Heart right ventricle (tissue), 16 donors: ENCODE measurements at regions not wholly inside any gene's neighbourhood (a gene's known extent, or its start where the extent isn't known, plus 50 kb on each side); places are given as distances from the start of the nearest gene placed in this dataset.

Experiments
- ATAC-seq, 8 donors: fragments of 200-7000 bp; cut with Tn5 transposase; one replicate each; pipeline ENCODE4 v1.9.1; 2020; ENCODE audit warnings: mild to moderate bottlenecking in 8 of 8, moderate library complexity in 8 of 8, moderate number of reproducible peaks in 1 of 8
- DNase-seq, 2 donors: peaks; one replicate each; pipeline ENCODE4 v3.0.0-alpha.2; 2020
- H3K27ac ChIP-seq, 10 donors: fragments of 200-600 bp; sonication (generic) in 2 of 10; one replicate each; pipeline versions ENCODE4 v1.5.0 to v1.8.0; 2020 to 2022; ENCODE audit warnings: mild to moderate bottlenecking in 3 of 10
- H3K27me3 ChIP-seq, 7 donors: fragments of 200-600 bp; one replicate each; pipeline ENCODE4 v1.8.0; 2021 to 2022; ENCODE audit warnings: mild to moderate bottlenecking in 2 of 7
- H3K36me3 ChIP-seq, 9 donors: fragments of 200-600 bp; sonication (generic) in 1 of 9; one replicate each; pipeline versions ENCODE4 v1.5.0 to v1.8.0; 2020 to 2022; ENCODE audit warnings: mild to moderate bottlenecking in 2 of 9
- H3K4me1 ChIP-seq, 9 donors: fragments of 200-600 bp; sonication (generic) in 1 of 9; one replicate each; pipeline versions ENCODE4 v1.5.0 to v1.8.0; 2020 to 2022; ENCODE audit warnings: mild to moderate bottlenecking in 4 of 9
- H3K4me3 ChIP-seq, 10 donors: fragments of 200-600 bp; sonication (generic) in 2 of 10; one replicate each; pipeline versions ENCODE4 v1.5.0 to v1.8.0; 2020 to 2022; ENCODE audit warnings: mild to moderate bottlenecking in 7 of 10, moderate library complexity in 2 of 10
- H3K9me3 ChIP-seq, 11 donors: fragments of 200-600 bp in 10 of 11; sonication (generic) in 2 of 11; one replicate each; pipeline versions ENCODE4 v1.5.0 to v1.8.0; 2013 to 2022; ENCODE audit warnings: mild to moderate bottlenecking in 2 of 11, control low read depth in 1 of 11, moderate library complexity in 1 of 11
- WGBS, 2 donors: extraction: QIAGEN DNeasy Blood & Tissue Kit; methylation state at CpG; one replicate each; pipeline ENCODE4 v1.1.7; 2013; ENCODE audit warnings: inconsistent platforms in 1 of 2; 5-methylcytosine and 5-hydroxymethylcytosine counted together
- intact Hi-C, 10 donors: fragments of 100-400 bp; cut with DNase I; formaldehyde crosslinking; loops; one replicate each; pipeline versions ENCODE4 v1.11.1 to v1.14.2; 2022
- TF ChIP-seq, protein P1 (sequence below), 9 donors: fragments of 200-600 bp; sonication (generic) in 2 of 9; IDR thresholded peaks; one replicate each; pipeline versions ENCODE4 v1.5.0 to v1.8.0; 2021 to 2022; ENCODE audit warnings: antibody characterized with exemption in 9 of 9, mild to moderate bottlenecking in 5 of 9, moderate library complexity in 1 of 9
- donor health status: Arrhythmogenic right ventricular cardiomyopathy.
- donor health status: ischemic (EF 13 %, LVEDD 7.1; RV severe dilation, severe dysfunction).
- donor health status: healthy with polysubstance abuse.
- donor health status: DM: no; HTN: yes; CAD: no.
- donor health status: DM: no; HTN: no; CAD: no.
- donor health status: ischemic (EF 25% LVEDD 6.9; RV normal size, moderate dysfunction).
- donor health status: ischemic (EF 25% LVEDD 5.7; RV mildly dilated, moderate dysfunction).
- donor health status: healthy.
- donor health status: DM: yes; HTN: yes; CAD: no.
- donor health status: Ischemic cardiomyopathy.
- donor health status: ischemic (EF 35%, LVEDD 5.7; RV mildly dilated, moderate dysfunction).
- donor health status: nonischemic (EF 11% LVEDD 7.7; RV severe dilation, severe dysfunction).
- donor health status: DM: yes; HTN: yes; CAD: no.
- donor health status: PGD.
- donor health status: ischemic (EF 29% LVEDD 5.4; RV normal size, mild dysfunction).
- donor health status: nonischemic (EF 23%, LVEDD 6.1; RV moderate dilation, normal function).

DNA sequence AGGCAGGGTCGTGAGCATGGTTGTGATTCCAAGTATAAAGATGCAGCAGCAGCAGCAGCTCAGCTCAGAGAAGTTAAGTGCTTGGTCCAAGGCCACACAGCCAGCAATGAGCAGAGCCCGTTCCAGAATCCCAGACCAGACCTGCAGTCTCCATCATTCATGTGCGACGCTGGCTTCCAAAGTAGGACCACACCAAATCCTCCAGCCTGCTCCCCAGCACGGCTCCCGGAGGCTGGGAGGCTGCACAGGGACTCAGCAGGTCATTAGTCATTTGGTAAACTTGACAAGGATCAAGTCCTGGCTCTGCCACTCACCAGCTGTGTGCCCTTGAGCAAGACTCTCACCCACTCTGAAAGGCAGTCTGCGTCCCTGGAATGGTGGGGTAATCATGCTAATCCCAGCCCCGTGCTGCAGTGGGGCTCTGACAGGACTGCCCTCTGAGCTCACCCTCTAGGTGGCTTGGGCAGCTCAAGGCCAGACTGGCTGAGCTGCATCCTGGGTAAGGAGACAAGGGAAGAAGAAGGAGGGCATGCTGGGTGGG lies 95.1 kb upstream of the TMEM132E start:
- no peak overlapping the region for H3K4me3 ChIP-seq
- peaks cover 0 to 81% (median 64%) of the 10 kb centered on the region in 7 donors for H3K27me3 ChIP-seq
- DNase-seq (no peak), ATAC-seq (no peak)
- intact Hi-C loops, result no loop called here
- WGBS, 2 donors, result 68 to 74% methylated on average over 8 of the region's 8 CpGs
- TF ChIP-seq, protein P1, sequence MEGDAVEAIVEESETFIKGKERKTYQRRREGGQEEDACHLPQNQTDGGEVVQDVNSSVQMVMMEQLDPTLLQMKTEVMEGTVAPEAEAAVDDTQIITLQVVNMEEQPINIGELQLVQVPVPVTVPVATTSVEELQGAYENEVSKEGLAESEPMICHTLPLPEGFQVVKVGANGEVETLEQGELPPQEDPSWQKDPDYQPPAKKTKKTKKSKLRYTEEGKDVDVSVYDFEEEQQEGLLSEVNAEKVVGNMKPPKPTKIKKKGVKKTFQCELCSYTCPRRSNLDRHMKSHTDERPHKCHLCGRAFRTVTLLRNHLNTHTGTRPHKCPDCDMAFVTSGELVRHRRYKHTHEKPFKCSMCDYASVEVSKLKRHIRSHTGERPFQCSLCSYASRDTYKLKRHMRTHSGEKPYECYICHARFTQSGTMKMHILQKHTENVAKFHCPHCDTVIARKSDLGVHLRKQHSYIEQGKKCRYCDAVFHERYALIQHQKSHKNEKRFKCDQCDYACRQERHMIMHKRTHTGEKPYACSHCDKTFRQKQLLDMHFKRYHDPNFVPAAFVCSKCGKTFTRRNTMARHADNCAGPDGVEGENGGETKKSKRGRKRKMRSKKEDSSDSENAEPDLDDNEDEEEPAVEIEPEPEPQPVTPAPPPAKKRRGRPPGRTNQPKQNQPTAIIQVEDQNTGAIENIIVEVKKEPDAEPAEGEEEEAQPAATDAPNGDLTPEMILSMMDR (IDR thresholded peaks at IDR 0.05), result no peak
- no peaks in the 10 kb centered on the region for H3K9me3 ChIP-seq
- H3K27ac ChIP-seq, result no peak overlapping the region
- no peaks in the 10 kb centered on the region for H3K36me3 ChIP-seq
- peaks cover 0 to 9% (median 0%) of the 10 kb centered on the region in 9 donors for H3K4me1 ChIP-seq

DNA sequence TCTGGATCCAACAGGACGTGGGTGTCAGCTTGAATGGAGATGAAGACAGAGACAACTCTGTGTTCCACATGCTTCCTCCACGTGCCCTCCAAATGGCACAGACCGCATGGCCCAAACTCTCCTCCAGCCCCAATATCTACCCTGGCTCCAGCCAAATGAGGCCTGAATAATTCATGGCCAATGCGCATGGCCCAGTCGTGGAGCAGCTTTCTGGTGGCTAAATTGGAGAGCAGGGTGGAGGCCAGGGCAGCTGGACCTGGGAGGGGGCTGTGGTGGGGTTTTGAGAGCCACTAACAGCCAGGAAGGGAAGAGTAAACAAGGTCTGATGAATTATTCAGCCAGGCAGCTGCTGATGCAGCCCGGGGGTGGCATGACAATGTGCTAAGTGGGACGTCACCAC lies 96.7 kb upstream of the TMEM132E start:
- Histone ChIP-seq H3K4me3 (no peak overlapping the region), H3K27ac (no peak overlapping the region), H3K4me1 (peaks cover 0 to 9% (median 0%) of the 10 kb centered on the region in 9 donors), H3K36me3 (no peaks in the 10 kb centered on the region), H3K9me3 (no peaks in the 10 kb centered on the region), H3K27me3 (peaks cover 0 to 66% (median 53%) of the 10 kb centered on the region in 7 donors)
- intact Hi-C loops, result no loop called here
- ATAC-seq, result no peak
- no peak for DNase-seq
- WGBS, 2 donors, result 60 to 65% methylated on average over 7 of the region's 7 CpGs
- TF ChIP-seq, protein P1 (IDR thresholded peaks at IDR 0.05), result no peak

DNA sequence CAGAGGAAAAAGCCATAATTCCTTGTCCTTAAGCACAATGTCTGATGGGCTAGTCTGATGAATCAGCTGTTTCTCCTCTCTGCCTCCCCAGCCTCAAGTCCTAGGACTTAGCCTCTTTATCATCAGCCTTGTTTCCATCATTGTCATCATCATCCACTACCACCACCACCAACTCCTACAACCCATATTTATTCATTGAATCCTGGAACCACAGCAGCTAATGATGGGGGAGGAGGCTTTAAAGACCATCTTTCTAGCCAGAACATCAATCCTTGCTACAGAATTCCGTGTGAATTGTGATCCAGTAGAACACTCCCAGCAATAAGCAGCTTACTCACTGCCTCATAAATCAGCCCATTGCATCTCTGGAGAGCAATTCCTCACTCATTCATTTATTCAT lies 97.6 kb upstream of the TMEM132E start:
- Histone ChIP-seq H3K4me1 (peaks cover 0 to 9% (median 0%) of the 10 kb centered on the region in 9 donors), H3K27ac (no peak overlapping the region), H3K9me3 (no peaks in the 10 kb centered on the region), H3K4me3 (no peak overlapping the region), H3K27me3 (peaks cover 0 to 57% (median 44%) of the 10 kb centered on the region in 7 donors), H3K36me3 (no peaks in the 10 kb centered on the region)
- intact Hi-C loops, result no loop called here
- 27 to 36% methylated on average over 1 of the region's 1 CpG for WGBS, 2 donors
- DNase-seq (no peak), ATAC-seq (no peak)
- TF ChIP-seq, protein P1 (IDR thresholded peaks at IDR 0.05), result no peak

DNA sequence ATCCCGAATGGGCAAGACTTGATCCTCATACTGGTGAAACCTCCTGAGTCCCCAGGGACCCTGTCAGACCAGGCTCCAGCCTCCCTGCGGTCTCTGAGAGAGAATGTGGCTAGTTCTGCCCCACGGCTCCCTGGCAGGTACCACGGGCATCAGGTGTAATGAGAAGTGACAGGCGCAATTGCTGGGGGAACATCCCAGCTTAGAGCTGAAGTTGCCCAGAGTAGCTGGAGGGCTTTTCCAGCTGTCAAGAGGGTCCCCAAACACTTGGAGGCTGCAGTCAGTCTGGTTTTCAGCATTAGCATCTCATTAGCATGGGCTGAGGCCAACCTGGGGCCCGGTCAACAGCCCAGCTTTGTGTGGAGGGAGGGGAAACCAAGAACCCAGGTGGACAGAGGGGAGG lies 100.0 kb upstream of the TMEM132E start:
- ATAC-seq (no peak), DNase-seq (no peak)
- TF ChIP-seq, protein P1 (IDR thresholded peaks at IDR 0.05), result no peak
- Histone ChIP-seq H3K27ac (no peak overlapping the region), H3K9me3 (no peaks in the 10 kb centered on the region), H3K4me3 (no peak overlapping the region), H3K27me3 (peaks cover 0 to 49% (median 31%) of the 10 kb centered on the region in 7 donors), H3K4me1 (no peaks in the 10 kb centered on the region), H3K36me3 (no peaks in the 10 kb centered on the region)
- intact Hi-C loops, result loop anchor here in 1 of 10 donors (10.0 kb wide), 1 partner anchor 45 kb away; no protein-coding TSS in a partner anchor
- 61 to 67% methylated on average over 6 of the region's 6 CpGs for WGBS, 2 donors
